ENCODE measurements at regions not wholly inside any gene's neighbourhood (a gene's known extent, or its start where the extent isn't known, plus 50 kb on each side); places are given as distances from the start of the nearest gene placed in this dataset.

DNA sequence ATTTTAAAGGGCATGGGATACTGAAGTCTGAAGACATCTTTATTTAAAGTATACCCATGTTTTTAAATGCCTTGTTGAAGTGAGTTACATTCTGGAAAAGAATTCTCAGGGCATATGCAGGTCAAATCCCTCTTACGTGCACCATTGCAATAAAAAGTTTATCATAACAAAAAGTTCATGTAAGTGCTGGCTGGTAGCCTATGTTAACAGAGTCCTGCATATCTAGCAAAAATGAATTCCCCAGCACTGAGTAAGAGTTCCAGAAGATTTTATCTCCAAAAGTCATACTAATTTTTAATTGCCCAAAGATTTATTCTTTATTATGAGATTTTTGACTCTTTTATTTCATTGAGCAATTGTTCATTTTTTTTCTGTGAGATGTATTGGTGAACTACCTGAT, 104.7 kb upstream of the ROBO1 start:
- no peak overlapping the region for H3K4me3 ChIP-seq (ENCODE audit: low read depth, low read length)
- no peaks in the 10 kb centered on the region for H3K36me3 ChIP-seq (ENCODE audit: control insufficient read depth, insufficient read depth, low read length)
- TF ChIP-seq, protein P1, sequence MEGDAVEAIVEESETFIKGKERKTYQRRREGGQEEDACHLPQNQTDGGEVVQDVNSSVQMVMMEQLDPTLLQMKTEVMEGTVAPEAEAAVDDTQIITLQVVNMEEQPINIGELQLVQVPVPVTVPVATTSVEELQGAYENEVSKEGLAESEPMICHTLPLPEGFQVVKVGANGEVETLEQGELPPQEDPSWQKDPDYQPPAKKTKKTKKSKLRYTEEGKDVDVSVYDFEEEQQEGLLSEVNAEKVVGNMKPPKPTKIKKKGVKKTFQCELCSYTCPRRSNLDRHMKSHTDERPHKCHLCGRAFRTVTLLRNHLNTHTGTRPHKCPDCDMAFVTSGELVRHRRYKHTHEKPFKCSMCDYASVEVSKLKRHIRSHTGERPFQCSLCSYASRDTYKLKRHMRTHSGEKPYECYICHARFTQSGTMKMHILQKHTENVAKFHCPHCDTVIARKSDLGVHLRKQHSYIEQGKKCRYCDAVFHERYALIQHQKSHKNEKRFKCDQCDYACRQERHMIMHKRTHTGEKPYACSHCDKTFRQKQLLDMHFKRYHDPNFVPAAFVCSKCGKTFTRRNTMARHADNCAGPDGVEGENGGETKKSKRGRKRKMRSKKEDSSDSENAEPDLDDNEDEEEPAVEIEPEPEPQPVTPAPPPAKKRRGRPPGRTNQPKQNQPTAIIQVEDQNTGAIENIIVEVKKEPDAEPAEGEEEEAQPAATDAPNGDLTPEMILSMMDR (IDR thresholded peaks at IDR 0.05; ENCODE audit: insufficient read depth, low read length, poor library complexity, severe bottlenecking), result no peak
- peak; percentile 23 for DNase-seq (ENCODE audit: low read depth)
- H3K27me3 ChIP-seq (ENCODE audit: control insufficient read depth, insufficient read depth, low read length), result no peaks in the 10 kb centered on the region

DNA sequence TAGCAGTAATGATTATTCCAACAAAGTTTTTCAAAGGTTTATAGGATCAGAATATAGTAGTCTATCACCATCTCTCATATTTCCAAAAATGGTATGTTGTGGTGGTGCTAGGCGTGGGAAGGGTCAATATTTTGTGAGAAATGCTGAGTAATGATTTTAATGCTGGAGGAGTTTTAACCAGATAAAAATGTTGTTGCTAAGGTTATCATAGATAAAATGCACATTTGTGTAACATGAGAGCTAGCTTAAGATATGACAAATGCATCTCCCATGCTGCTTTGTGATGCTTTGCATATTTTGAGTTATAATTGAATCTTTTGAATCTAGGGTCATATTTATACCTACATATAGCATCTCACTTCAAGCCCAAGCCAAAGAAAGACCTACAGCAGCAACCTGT, 103.9 kb upstream of the ROBO1 start:
- H3K4me3 ChIP-seq (ENCODE audit: low read depth, low read length), result no peak overlapping the region
- no peaks in the 10 kb centered on the region for H3K36me3 ChIP-seq (ENCODE audit: control insufficient read depth, insufficient read depth, low read length)
- TF ChIP-seq, protein P1 (IDR thresholded peaks at IDR 0.05; ENCODE audit: insufficient read depth, low read length, poor library complexity, severe bottlenecking), result no peak
- DNase-seq (ENCODE audit: low read depth), result no peak
- H3K27me3 ChIP-seq (ENCODE audit: control insufficient read depth, insufficient read depth, low read length), result no peaks in the 10 kb centered on the region

DNA sequence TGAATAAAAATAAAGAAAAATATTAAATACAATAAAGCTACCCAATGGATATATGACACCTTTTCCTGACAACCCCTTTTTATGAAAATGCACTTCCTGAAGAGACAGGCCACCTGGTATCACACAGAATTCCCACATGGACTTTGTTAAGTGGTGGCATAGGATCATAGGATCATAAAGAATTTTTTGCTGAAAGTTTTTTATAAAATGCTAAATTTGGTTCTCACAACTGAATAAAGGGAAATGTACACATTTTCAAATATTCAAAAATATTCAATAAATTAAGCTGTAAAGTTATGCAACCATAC, 102.5 kb upstream of the ROBO1 start:
- Histone ChIP-seq H3K36me3 (ENCODE audit: control insufficient read depth, insufficient read depth, low read length) (no peaks in the 10 kb centered on the region), H3K4me3 (ENCODE audit: low read depth, low read length) (no peak overlapping the region), H3K27me3 (ENCODE audit: control insufficient read depth, insufficient read depth, low read length) (no peaks in the 10 kb centered on the region)
- TF ChIP-seq, protein P1 (IDR thresholded peaks at IDR 0.05; ENCODE audit: insufficient read depth, low read length, poor library complexity, severe bottlenecking), result no peak
- no peak for DNase-seq (ENCODE audit: low read depth)

DNA sequence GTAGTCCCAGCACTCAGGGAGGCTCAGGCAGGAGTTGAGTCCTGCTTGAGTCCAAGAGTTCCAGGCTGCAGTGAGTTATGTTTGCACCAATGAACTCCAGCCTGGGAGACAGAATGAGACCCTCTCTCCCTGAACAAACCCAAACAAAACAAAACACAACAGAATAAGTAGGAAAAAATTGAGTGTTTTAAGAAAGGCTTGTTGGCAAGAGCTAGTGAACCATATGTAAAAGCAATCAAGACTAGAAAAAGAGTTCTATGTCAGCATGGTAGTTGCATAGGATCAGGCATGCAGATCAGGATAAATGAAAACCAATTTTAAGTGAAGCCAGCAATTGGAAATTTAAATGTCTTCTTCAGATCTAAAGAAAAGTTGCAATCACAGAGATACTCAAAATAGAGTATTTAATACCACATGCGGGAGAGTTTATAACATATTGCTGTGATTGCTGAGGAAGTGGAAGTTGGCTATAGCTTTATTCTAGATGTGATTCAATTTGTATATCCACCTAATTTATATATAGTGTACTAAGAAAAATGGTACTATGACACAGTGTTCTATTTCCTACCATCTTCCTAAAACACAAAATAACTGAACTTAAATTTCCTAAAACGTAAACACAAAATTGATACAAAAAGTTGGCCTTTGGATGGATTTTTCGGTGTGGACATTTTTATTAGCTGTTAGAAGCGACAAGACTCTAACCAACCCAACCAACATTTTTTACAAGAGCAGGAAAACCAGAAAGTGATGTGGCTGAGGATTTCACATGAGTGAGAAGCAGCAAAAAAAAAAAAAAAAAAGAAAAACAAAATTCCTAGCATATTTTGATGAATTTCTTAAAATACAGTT, 101.9 kb upstream of the ROBO1 start:
- H3K27me3 ChIP-seq (ENCODE audit: control insufficient read depth, insufficient read depth, low read length), result no peaks in the 10 kb centered on the region
- DNase-seq (ENCODE audit: low read depth), result no peak
- H3K36me3 ChIP-seq (ENCODE audit: control insufficient read depth, insufficient read depth, low read length), result no peaks in the 10 kb centered on the region
- no peak overlapping the region for H3K4me3 ChIP-seq (ENCODE audit: low read depth, low read length)
- TF ChIP-seq, protein P1 (IDR thresholded peaks at IDR 0.05; ENCODE audit: insufficient read depth, low read length, poor library complexity, severe bottlenecking), result no peak

DNA sequence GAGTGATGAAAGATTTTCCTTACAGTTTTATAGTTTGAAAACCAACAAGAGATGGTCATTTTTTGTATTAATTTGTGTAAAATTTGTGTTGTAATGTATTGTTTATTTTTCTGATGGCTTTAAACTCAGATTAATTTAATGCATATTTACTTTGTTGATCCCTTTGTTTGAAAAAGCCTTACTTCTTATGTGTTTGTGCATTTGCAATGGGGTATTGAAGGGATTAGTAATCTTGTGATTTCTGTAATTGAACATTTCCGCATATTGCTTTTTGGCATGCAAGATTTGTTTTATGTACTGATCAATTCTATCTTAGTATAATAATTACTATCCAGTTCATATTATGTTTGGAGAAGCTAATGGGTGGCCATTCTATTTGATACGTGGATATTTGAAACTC, 98.4 kb upstream of the ROBO1 start:
- TF ChIP-seq, protein P1 (IDR thresholded peaks at IDR 0.05; ENCODE audit: insufficient read depth, low read length, poor library complexity, severe bottlenecking), result no peak
- Histone ChIP-seq H3K4me3 (ENCODE audit: low read depth, low read length) (no peak overlapping the region), H3K27me3 (ENCODE audit: control insufficient read depth, insufficient read depth, low read length) (no peaks in the 10 kb centered on the region), H3K36me3 (ENCODE audit: control insufficient read depth, insufficient read depth, low read length) (no peaks in the 10 kb centered on the region)
- DNase-seq (ENCODE audit: low read depth), result no peak

DNA sequence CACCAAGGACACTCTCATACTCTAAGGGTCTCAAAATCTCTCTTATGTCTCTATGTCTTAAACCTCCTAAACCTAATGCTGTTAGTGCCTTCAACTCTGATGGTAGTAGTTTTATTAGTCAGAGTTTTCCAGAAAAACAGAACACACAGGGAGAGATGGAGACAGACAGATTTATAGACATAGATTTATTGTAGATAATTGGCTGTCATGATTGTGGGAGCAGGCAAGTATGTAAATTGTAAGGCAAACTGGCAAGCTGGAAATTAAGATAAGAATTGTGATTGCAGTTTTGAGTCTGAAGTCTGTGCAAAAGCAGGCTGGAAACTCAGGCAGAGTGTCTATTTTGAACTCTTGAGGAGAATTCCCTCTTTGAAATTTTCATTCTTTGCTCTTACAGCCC, 96.3 kb upstream of the ROBO1 start:
- no peak for DNase-seq (ENCODE audit: low read depth)
- Histone ChIP-seq H3K36me3 (ENCODE audit: control insufficient read depth, insufficient read depth, low read length) (no peaks in the 10 kb centered on the region), H3K4me3 (ENCODE audit: low read depth, low read length) (no peak overlapping the region), H3K27me3 (ENCODE audit: control insufficient read depth, insufficient read depth, low read length) (no peaks in the 10 kb centered on the region)
- TF ChIP-seq, protein P1 (IDR thresholded peaks at IDR 0.05; ENCODE audit: insufficient read depth, low read length, poor library complexity, severe bottlenecking), result no peak

Measured in kidney epithelial cell (primary cell).